H1 (cell line): ENCODE measurements at regions not wholly inside any gene's neighbourhood (a gene's known extent, or its start where the extent isn't known, plus 50 kb on each side); places are given as distances from the start of the nearest gene placed in this dataset.

ENCODE experiments used
- TF ChIP-seq, protein P1 (sequence below): fragments of 300-600 bp; sonication (generic); IDR thresholded peaks from 2 replicates; pipeline ENCODE4 v1.7.1; 2012; ENCODE audit warnings: low read length, moderate library complexity, mild to moderate bottlenecking, inconsistent platforms; ENCODE audit not compliant: insufficient replicate concordance

- TF ChIP-seq, protein P1, sequence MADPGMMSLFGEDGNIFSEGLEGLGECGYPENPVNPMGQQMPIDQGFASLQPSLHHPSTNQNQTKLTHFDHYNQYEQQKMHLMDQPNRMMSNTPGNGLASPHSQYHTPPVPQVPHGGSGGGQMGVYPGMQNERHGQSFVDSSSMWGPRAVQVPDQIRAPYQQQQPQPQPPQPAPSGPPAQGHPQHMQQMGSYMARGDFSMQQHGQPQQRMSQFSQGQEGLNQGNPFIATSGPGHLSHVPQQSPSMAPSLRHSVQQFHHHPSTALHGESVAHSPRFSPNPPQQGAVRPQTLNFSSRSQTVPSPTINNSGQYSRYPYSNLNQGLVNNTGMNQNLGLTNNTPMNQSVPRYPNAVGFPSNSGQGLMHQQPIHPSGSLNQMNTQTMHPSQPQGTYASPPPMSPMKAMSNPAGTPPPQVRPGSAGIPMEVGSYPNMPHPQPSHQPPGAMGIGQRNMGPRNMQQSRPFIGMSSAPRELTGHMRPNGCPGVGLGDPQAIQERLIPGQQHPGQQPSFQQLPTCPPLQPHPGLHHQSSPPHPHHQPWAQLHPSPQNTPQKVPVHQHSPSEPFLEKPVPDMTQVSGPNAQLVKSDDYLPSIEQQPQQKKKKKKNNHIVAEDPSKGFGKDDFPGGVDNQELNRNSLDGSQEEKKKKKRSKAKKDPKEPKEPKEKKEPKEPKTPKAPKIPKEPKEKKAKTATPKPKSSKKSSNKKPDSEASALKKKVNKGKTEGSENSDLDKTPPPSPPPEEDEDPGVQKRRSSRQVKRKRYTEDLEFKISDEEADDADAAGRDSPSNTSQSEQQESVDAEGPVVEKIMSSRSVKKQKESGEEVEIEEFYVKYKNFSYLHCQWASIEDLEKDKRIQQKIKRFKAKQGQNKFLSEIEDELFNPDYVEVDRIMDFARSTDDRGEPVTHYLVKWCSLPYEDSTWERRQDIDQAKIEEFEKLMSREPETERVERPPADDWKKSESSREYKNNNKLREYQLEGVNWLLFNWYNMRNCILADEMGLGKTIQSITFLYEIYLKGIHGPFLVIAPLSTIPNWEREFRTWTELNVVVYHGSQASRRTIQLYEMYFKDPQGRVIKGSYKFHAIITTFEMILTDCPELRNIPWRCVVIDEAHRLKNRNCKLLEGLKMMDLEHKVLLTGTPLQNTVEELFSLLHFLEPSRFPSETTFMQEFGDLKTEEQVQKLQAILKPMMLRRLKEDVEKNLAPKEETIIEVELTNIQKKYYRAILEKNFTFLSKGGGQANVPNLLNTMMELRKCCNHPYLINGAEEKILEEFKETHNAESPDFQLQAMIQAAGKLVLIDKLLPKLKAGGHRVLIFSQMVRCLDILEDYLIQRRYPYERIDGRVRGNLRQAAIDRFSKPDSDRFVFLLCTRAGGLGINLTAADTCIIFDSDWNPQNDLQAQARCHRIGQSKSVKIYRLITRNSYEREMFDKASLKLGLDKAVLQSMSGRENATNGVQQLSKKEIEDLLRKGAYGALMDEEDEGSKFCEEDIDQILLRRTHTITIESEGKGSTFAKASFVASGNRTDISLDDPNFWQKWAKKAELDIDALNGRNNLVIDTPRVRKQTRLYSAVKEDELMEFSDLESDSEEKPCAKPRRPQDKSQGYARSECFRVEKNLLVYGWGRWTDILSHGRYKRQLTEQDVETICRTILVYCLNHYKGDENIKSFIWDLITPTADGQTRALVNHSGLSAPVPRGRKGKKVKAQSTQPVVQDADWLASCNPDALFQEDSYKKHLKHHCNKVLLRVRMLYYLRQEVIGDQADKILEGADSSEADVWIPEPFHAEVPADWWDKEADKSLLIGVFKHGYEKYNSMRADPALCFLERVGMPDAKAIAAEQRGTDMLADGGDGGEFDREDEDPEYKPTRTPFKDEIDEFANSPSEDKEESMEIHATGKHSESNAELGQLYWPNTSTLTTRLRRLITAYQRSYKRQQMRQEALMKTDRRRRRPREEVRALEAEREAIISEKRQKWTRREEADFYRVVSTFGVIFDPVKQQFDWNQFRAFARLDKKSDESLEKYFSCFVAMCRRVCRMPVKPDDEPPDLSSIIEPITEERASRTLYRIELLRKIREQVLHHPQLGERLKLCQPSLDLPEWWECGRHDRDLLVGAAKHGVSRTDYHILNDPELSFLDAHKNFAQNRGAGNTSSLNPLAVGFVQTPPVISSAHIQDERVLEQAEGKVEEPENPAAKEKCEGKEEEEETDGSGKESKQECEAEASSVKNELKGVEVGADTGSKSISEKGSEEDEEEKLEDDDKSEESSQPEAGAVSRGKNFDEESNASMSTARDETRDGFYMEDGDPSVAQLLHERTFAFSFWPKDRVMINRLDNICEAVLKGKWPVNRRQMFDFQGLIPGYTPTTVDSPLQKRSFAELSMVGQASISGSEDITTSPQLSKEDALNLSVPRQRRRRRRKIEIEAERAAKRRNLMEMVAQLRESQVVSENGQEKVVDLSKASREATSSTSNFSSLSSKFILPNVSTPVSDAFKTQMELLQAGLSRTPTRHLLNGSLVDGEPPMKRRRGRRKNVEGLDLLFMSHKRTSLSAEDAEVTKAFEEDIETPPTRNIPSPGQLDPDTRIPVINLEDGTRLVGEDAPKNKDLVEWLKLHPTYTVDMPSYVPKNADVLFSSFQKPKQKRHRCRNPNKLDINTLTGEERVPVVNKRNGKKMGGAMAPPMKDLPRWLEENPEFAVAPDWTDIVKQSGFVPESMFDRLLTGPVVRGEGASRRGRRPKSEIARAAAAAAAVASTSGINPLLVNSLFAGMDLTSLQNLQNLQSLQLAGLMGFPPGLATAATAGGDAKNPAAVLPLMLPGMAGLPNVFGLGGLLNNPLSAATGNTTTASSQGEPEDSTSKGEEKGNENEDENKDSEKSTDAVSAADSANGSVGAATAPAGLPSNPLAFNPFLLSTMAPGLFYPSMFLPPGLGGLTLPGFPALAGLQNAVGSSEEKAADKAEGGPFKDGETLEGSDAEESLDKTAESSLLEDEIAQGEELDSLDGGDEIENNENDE = no peak
Observed at GRCh38 chr5:72009280-72009679, 98.0 kb upstream of the MAP1B start (continued).
